22Rv1 (cell line): ENCODE measurements at regions not wholly inside any gene's neighbourhood (a gene's known extent, or its start where the extent isn't known, plus 50 kb on each side); places are given as distances from the start of the nearest gene placed in this dataset.

Experiments
- H3K27ac ChIP-seq: fragments of 450-650 bp; 2 replicates; pipeline ENCODE4 v1.5.1; 2017
- CTCF ChIP-seq: fragments of 450-650 bp; IDR thresholded peaks from 2 replicates; pipeline ENCODE4 v1.5.1; 2017; ENCODE audit warnings: mild to moderate bottlenecking
- ZFX ChIP-seq: fragments of 450-650 bp; IDR thresholded peaks from 2 replicates; pipeline ENCODE4 v1.6.1; 2017; ENCODE audit warnings: antibody characterized with exemption, borderline replicate concordance

GRCh38 chr1:222165629-222166028 is 382.3 kb downstream of the HHIPL2 start:
- no peak overlapping the region for H3K27ac ChIP-seq
- no peak for TF ChIP-seq CTCF
- no peak for TF ChIP-seq ZFX

GRCh38 chr1:222163895-222164294 is 384.0 kb downstream of the HHIPL2 start:
- TF ChIP-seq ZFX (no peak), CTCF (no peak)
- H3K27ac ChIP-seq: no peak overlapping the region

GRCh38 chr1:222161676-222162075 is 386.2 kb downstream of the HHIPL2 start:
- H3K27ac ChIP-seq: no peak overlapping the region
- no peak for TF ChIP-seq CTCF
- no peak for TF ChIP-seq ZFX

- H3K27ac ChIP-seq: no peak overlapping the region
- no peak for TF ChIP-seq ZFX
- no peak for TF ChIP-seq CTCF
Measured at GRCh38 chr1:222157612-222158011, 390.3 kb downstream of the HHIPL2 start.

- H3K27ac ChIP-seq: no peak overlapping the region
- TF ChIP-seq CTCF (no peak), ZFX (no peak)
Measured at GRCh38 chr1:222140206-222140605, 398.3 kb upstream of the DUSP10 start.

GRCh38 chr1:222138095-222138494 is 396.2 kb upstream of the DUSP10 start:
- TF ChIP-seq ZFX (no peak), CTCF (no peak)
- no peak overlapping the region for H3K27ac ChIP-seq

GRCh38 chr1:222136869-222137268 is 395.0 kb upstream of the DUSP10 start:
- no peak for TF ChIP-seq ZFX
- TF ChIP-seq CTCF: no peak
- H3K27ac ChIP-seq: no peak overlapping the region
